Spleen (tissue), 7 donors: ENCODE measurements at regions not wholly inside any gene's neighbourhood (a gene's known extent, or its start where the extent isn't known, plus 50 kb on each side); places are given as distances from the start of the nearest gene placed in this dataset.

ENCODE experiments used
- CTCF ChIP-seq, 11 experiments: fragments of 200-600 bp in 7 of 11; fragments of 450-650 bp in 4 of 11; sonication (generic) in 4 of 11; IDR thresholded peaks in 8 of 11; conservative IDR thresholded peaks in 3 of 11; 1 replicate in 7 of 11; 2 replicates in 4 of 11; pipeline versions ENCODE4 v1.4.0 to v1.8.0; 2016 to 2021; ENCODE audit warnings: antibody characterized with exemption in 11 of 11, inconsistent platforms in 4 of 11, mild to moderate bottlenecking in 1 of 11
- POLR2A ChIP-seq, 3 donors: fragments of 450-650 bp; IDR thresholded peaks; one replicate each; pipeline ENCODE4 v1.5.1; 2017; ENCODE audit warnings: antibody characterized with exemption in 3 of 3, mild to moderate bottlenecking in 1 of 3
- POLR2AphosphoS5 ChIP-seq, 3 donors: sonication (generic); formaldehyde crosslinking; IDR thresholded peaks; one replicate each; pipeline ENCODE4 v1.5.1; 2017; ENCODE audit warnings: antibody characterized with exemption in 3 of 3
- donor health status: DM: no; HTN: no; CAD: no; lungs with moderate emphysema.
- donor health status: DM: no; HTN: no; CAD: no.
- donor health status: DM: no; HTN: no; CAD: no.

GRCh38 chr15:70169147-70169546, 71.4 kb upstream of the TLE3 start:
- TF ChIP-seq CTCF (IDR thresholded peaks at IDR 0.05 in 8 of 11, conservative IDR thresholded peaks at IDR 0.05 in 3 of 11) (no peak), POLR2A (IDR thresholded peaks at IDR 0.05) (no peak), POLR2AphosphoS5 (IDR thresholded peaks at IDR 0.05) (no peak)
